GM18508 (cell line): ENCODE measurements at regions not wholly inside any gene's neighbourhood (a gene's known extent, or its start where the extent isn't known, plus 50 kb on each side); places are given as distances from the start of the nearest gene placed in this dataset.
"Not testable (repeated sequence)": the region's sequence is repeated elsewhere in the genome, so short reads cannot be mapped to it uniquely, and the experiment has no call there.

ENCODE experiments used
- ATAC-seq: cut with Tn5 transposase; IDR thresholded peaks from one replicate; pipeline ENCODE4 v1.9.1; 2021; ENCODE audit warnings: moderate number of reproducible peaks; ENCODE audit not compliant: insufficient read depth, unreplicated experiment

DNA sequence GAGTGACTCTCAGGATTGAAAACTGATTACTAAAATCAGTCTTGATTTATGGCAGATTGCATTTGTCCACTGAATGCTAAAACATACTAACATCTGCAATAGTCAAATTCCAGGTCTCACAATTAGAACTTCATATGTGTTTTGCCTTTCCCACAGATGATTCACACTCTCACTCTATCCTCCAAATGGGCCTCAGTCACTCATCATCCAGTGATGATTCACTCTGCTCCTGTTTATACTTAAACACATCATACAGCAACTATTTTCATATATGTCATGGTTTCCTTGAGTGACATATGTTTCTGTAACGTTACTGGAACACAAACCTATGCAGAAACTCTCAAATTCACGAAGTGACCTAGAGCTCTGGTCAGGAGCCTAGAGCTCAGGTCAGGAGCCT lies 512.9 kb downstream of the HINT1 start:
- no peak for ATAC-seq

DNA sequence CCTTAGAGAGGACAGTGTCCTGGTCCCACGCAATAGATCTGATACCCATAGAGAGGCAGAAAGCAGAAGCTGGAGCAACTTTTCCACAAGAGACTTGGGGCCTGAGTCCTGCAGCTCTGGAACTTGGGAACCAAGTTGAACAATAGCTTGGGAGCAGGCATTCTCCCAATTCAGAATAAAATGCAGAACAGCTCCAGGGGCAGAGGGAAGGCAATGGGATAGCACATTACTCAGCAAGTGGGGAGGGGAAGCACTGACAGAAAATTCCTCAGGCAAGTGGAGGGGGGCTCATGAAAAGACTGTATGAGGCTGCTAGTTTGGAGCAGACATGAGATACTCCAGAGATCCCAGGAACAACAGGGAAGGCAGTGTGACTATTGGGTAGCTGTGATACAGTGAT lies 513.6 kb downstream of the HINT1 start:
- no peak for ATAC-seq

DNA sequence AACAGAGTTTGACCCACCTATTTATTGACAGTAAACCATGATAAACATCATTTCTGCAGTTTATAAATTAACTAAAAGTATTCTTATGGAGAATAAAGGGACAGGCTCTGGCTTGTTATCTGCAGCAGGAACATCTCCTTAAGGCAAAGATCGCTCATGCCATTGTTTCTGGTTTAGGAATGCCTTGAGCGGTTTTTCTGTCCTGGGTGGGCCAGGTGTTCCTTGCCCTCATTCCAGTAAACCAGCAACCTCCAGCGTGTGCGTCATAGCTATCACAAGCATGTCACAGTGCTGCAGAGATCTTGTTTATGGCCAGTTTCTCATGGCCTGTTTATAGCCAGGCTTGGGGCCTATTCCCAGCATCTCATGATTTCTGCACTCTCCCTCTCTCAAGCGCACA lies 521.7 kb downstream of the HINT1 start:
- ATAC-seq = no peak

DNA sequence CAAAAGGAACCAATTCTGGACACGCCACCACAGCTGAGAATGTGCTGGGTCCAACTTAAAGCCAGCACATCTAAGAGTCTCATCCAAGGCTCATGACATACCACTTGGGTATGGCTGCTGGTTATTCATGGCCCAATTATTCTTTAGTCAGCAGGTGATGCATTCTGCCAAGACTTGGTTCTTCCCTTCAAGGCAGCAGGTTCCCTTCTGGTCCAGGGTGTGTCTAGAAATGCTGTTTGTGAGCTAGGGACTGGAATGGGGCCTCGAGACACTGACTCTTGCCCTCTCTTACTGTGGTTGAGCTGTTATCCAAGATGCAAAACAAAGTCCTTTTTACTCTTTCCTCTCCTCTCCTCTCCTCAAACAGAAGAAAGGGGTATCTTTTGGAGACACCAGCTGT lies 522.6 kb downstream of the HINT1 start:
- ATAC-seq = no peak

DNA sequence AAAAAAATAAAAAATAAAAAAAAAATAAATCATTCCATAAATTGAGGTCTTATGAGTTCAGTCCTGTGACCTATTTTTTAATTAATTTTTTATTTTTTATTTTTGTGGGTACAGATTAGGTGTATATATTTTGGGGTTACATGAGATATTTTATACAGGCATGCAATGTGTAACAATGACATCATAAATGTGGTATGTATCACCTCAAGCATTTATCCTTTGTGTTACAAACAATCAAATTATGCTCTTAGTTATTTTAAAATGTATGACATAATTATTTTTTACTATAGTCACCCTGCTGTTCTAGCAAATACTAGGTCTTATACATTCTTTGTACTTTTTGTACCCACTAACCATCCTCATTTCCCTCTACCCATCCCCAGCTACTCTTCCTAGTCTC lies 537.9 kb downstream of the HINT1 start:
- no peak for ATAC-seq

DNA sequence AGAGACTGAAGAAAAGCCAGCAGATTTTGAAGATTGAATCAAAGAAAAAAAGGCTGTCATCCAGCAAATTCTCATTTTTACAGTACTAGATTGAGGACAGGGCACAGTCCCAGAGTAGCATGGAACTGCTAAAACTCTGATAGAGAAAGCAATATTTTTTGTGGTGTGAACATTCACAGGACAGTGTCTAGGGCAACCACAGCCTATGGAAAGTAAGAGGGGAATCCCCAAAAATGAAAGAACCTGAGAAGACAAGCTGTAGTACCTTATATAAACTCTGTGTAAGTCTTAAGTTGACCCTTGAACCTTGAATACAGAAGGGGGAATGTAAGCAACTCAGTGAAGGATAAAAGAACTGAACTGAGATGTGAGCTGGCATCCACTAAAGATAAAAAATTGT lies 540.3 kb downstream of the HINT1 start:
- ATAC-seq = peak; percentile 55

DNA sequence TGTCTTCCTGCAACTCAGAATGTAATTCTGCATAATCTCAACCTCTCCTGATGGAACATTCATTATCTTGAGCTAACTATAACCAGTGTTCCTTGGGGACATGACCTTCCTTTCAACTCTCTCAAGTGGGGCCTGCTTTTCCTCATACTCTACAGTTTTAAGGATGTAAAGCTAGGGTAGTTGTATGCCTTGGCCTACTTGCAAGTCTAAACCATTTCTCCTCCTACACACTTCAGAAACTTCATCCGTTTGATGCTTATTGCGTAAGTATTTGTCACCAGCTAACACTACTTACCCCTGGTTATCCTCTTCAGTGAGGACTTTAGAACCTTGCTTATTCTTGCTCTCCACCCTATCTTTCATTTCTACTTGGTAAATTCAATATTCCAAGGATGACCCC lies 548.9 kb downstream of the HINT1 start:
- ATAC-seq = no peak

DNA sequence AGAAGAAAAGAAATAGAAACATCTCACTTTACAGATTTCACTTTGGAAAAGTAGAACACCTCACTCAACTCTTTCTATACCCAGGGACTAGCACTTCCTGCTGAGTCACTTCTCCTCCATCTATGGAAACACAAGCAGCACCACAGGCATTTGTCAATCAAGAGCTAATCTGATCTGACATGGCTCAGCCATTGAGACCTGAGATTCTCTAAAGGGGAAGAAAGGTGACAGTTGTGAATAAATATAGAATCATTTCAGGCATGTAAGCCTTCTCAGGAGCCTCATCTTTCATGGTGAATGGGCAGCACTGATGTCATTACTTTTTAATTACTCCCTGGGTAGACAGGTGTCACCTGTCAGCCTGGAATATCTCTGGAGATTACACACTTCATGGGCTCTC lies 559.8 kb downstream of the HINT1 start:
- no peak for ATAC-seq

DNA sequence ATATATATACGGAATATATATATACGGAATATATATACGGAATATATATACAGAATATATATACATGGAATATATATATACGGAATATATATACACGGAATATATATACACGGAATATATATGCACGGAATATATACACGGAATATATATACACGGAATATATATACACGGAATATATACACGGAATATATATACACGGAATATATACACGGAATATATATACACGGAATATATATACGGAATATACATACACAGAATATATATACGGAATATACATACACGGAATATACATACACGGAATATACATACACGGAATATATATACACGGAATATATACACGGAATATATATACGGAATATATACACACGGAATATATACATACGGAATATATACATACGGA lies 568.4 kb downstream of the HINT1 start:
- not testable (repeated sequence) for ATAC-seq

DNA sequence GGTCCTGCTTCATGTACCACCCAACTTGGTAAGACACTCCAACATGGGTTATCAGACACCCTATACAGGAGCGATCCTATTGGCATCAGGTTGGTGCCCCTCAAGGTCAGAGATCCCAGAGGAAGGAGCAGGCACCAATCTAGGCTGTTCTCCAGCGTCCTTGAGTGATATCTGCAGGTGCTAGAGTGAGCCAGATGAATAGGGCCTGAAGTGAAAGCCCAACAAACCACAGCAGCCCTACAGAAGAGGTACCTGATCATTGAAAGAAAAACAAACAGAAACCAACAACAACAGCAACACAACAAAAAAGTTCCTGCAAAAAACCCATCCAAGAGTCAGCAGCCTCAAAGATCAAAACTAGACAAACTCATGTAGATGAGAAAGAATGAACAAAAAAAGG lies 584.8 kb downstream of the HINT1 start:
- no peak for ATAC-seq

DNA sequence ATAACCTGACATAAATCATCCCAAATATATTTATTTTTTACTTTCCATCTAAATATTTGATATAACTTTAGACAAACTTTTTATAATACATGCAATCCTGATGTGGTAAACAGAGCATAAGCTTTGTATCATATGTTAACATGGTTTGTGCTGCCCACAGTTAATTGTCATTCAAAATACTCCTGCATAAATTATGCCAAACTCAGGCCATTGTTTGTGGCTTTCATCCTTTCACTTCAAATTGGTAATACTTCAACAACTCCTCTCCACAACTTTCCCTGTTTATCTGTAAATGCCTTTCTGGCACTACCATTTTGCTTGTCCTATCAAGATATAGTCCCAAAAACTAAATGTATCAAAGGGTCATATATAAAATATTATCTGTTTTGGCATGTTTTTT lies 586.7 kb downstream of the HINT1 start:
- no peak for ATAC-seq

DNA sequence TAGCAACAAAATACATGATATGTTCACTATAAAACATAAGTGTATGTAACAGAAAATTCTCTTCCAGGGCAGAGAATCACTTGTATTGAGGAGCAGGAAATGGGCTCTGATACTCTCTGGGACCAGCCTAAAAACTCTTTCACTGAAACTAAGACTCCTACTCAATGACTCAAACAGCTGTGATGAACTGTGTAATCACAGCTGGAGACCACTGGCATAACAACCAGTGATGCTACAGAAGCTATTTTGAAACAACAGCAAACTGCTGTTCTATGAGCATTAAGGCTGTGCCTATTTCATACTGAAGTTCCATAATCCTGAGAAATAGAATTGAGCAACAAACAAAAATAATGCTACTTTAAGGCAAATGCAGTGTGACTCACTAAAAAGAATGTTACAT lies 594.0 kb downstream of the HINT1 start:
- ATAC-seq = no peak

DNA sequence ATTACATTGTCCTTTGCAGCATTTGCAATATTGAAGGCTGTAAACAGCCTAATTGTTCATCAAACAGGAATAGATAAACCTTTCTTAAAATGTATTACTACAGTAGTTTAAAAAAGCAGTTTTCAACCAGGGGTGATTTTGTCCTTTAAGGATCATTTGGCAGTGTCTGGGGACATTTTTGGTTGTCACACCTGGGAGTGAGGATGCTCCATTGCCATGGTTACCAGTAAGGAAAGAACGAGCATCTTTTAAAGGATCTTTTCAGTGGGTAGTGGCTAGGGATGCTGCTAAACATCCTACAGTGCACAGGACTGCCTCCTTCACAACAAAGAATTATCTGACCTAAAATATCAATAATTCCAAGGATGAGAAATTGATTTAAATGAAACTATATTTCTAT lies 596.3 kb downstream of the HINT1 start:
- no peak for ATAC-seq

DNA sequence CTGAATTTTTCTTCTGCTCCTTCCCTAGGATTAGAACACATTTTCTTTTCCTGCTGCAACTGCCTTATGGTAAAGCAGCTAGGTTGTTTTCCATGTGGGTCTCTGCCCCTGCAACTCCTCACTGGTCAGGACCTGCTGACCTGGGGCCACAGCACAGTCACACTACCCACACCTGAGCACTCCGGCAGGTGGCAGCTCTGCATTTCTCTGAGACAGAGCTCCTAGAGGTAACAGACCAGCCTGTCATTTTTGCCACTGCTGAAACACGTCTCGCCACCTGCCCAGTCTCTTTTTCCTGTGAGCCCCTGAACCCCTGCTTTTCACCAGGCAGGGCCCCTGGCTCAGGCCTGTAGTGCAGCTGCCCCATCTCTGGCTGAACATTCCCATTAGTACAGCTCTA lies 609.6 kb downstream of the HINT1 start:
- ATAC-seq = no peak

DNA sequence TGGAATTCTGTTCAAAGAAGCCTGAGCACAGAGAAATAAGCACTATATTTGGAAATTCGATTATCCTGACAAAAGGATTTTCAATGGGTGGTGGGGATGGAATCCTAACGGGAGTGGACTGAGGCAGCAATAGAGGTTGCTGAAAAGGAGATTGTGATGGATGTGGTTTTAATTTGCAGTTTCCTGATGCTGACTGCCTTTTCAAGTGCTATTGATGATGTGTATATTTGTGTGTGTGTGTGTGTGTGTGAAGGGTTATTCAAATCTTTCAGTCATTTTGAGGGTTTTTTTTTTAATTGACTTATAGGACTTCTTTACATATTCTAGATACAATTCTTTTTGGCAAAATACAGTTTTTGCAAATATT lies 614.5 kb downstream of the HINT1 start:
- no peak for ATAC-seq

DNA sequence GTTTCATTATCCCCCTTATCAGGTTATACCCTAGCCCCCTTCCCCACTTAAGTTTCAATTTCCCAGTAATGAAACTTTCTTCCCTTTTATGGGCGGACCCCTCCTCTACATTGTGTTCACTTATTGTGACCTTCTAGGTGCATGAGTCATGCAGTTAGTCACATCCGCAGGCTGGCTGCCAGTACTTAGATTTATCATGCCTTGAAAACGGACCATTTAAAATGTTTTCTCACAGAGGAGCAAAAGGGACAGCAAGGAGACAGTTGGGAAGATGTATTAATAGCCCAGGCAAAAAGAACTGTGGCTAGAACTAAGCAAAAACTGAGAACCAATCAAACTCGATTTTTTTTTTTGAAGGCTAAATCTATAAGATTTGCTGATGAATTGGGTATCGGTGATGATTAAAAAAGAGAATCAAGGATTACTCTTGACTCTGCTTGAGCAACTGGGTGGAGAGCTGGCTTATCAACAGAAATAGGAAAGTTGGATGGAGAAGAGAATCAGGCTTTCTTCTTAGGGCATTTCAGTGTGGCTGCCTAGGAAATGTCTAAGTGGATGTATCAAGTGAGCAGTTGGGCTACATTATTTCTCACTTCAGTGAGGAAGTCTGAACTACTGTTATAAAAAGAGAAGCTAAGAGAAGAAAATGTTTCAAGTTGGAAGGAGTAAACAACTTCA lies 615.0 kb downstream of the HINT1 start:
- ATAC-seq = no peak

DNA sequence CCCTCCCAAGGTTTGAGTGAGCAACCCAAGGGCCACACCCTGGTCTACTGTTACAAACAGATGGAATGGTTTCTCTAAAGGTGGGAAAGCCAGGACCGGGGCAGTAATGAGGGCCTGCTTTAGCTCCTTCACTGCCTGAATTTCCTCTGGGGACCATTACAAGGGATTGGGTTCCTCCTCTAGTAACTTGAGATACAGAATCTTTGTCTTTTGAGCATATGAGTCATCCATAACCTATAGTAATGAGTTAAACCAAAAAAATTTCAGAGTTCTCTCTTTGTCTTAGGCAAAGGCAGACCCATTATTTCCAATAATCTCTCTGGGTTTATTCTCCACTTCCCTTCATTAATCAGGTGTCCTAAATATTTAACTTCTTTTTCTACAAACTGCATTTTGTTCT lies 618.8 kb downstream of the HINT1 start:
- ATAC-seq = no peak

DNA sequence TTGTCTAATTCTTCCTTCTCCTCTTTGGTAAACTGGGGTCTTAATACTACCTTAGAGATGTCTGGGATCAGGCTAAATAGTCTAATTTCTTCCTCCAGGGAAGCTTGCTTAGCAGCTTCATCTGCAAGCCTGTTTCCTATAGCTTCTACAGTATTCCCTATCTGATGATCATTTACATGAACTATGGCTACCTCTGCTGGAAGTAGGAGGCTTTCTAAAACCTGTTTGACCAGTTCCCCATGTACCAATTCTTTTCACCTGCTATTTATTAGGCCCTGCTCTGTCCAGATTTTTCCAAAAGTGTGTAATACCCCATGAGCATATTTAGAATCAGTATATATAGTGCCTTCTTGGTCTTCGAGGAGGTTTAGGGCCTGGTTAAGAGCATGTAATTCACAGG lies 619.8 kb downstream of the HINT1 start:
- no peak for ATAC-seq

DNA sequence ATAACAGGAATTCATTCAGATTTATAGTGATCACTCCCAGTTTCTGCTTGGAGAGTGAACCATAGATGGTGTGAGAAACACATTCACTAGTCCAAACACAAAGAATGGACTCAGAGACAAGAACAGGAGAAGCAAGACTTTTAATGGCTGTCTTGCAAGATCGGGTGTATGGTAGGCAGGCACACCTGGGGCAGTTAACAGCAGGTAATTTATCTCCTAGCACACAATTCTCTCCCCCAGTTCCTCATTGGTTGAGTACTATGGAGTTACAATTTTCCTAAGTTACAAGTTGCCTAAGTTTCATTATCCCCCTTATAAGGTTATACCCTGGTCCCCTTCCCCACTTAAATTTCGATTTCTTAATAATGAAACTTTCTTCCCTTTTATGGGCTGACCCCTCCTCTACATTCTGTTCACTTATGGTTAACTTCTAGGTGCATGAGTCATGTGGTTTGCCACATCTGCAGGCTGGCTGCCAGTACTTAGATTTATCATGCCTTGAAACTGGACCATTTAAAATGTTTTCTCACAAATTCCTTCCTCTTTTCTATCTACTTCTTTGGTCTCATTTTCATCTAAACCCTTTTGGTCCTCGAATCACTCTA lies 623.3 kb downstream of the HINT1 start:
- ATAC-seq = peak; percentile 75

DNA sequence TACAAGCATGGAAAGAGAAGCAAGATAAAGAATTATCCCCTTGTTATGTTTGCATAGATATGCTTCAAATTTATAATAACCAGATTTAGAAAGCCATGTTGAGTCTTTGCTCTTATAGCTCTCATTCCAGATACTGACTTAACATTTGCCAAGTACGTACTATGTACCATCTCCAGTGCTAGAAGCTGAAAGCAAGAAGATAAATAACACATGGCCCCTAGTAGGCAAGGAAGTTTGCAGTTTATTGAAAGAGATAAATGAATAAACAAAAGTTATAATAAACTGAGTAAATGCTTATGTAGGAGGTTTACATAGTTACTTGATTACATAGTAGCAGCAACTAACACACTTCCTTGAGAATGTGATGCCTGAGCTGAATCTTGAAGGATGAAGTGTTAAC lies 628.4 kb downstream of the HINT1 start:
- no peak for ATAC-seq

DNA sequence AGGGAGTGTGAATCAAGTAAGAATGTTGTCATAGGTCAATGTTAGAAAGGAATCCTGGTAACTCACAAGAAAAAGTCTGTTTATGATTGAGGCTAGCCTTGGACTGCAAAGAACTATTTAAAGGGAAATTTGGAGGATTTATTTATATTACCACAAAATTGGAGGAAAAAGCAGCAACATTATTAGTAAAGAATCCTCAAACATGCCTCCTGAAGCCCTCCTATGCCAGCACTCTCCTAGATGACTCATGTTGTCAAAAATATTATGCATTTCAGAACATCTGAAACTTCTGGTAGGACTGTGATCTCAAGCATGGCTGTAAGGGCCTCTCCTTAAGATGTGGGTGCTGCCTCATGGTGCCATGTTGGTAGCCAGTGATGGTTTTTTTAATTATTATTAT lies 628.5 kb downstream of the CHSY3 start:
- no peak for ATAC-seq
